ENCODE measurements at regions not wholly inside any gene's neighbourhood (a gene's known extent, or its start where the extent isn't known, plus 50 kb on each side); places are given as distances from the start of the nearest gene placed in this dataset.
"Not testable (repeated sequence)": the region's sequence is repeated elsewhere in the genome, so short reads cannot be mapped to it uniquely, and the experiment has no call there.

DNA sequence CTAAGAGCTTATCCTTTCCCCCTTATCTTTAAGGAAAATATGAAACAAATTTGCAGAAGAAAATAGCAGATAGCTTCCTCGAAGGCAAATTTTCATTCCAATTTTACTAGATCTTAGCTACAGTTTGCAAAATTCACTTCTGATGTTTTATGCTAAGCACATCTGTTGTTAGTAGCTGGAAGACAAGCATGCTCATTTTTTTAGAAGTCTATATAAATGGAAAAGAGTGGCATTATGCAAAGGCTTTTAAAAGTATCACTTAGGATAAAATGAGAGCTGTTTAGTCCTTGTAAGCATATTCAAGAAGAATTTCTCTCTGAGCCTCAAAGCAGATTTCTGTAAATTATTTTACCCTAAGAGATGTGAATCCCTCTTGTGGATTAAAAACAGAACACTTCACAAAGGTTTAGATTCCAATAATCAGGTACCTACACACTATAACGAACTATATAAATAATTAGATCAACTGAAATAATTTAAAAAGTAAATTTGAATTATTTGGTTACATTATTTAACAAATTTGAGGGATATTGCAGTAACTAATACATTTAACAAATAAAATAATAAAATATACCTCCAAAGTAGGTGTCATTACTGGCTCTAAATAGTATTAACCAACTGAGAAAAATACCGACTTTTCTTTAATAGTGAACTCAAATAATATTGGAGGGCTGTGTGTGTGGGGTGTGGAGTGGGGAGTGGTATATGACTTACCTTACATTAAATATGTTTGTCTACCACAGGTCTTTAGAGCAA lies 307.1 kb downstream of the SEMA3D start:
- DNase-seq (ENCODE audit: low read depth), result no peak

DNA sequence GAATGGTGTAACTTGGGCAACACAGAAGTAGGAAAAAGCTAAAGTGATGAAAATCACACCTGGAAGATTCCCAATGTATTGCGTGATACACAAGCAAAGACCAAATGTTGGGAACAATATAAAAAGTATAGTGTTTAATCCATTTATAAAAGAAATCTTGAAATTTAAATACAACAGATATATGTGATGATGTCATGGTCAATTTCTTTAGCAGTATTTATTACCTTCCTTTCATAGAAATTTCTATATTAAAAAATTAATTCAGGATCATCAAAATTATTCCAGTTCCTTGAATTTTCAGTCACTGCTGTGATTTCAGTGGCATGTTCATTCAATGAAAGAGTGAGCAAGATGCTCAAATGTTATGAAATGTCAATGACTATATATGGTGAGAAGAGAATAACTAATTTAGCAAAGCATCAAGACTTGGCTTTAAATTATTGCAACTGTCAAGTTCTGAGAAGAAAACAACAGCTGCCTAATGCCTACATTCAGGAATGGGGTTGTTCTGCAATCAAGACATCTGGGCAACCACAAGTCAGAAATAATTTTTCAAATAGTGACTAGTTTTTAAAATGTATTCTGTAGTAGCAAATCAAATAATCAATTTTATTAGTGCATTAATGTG lies 308.8 kb downstream of the SEMA3D start:
- no peak for DNase-seq (ENCODE audit: low read depth)

DNA sequence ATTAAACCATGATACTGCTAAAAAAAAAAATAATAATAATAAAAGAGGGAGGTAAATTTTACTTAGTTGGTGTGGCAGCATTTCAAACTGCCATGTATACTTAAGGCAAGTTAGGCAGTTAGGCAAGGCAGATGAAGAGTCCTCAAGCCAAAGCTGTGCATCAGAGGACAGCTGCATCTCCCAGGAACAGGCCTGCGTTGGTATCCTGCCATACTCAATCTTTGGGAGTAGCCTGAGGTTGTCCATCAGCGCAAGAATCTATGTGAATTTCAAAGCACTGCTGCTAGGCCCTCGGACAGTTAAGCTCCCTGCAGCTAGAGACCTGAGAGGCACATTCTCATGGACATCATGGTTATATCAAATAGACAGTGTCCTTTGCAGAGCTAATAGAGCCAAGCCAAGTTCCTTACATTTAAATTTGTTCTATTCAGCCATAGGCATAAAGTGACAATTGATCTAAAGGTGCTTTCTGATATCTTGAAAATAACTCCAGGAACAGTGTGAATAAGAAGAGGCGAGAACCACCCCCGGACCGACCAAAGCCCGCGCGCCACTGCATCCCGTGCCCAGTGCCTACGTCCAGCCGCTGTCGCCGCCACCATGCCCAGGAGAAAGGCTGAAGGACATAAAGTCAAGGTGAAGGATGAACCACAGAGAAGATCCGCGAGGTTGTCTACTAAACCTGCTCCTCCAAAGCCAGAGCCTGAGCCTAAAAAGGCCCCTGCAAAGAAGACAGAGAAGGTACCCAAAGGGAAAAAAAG lies 310.6 kb downstream of the SEMA3D start:
- DNase-seq (ENCODE audit: low read depth), result no peak

DNA sequence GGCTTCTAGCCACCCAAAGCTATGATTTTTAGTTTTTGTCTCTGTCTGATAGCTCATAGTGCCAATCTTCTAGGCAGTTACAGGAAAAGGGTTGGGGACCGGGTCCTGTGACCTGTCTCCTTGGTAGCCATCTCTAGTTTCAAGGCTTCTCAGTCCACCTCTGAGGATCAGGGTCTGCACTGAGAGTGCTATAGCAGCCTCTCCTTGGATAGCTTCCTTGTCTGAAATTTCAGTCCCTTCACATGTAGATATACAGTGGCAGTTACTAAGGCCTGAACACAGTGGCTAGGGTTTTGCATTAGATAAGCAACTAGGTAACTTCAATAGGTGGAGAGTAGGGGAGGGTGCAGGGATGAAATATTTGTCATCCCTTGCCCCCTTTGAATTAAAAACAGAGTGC lies 321.3 kb downstream of the SEMA3D start:
- DNase-seq (ENCODE audit: low read depth), result no peak

DNA sequence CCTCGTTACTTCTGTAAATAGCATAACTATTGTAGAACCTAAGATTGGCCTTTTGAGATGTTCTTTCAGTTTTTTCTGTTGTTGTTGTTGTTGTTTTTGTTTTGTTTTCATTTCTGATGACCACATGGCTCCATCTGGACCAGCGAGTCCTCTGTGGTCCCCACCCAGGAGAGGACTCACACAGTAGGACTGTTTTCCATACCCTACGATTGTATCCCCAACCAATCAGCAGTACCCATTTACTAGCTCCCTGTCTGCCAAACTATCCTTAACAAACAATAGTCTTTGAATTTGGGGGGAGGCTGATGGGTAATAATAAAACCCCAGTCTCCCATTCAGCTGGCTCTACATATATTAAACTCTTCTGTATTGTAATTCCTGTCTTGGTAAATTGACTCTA lies 329.5 kb downstream of the SEMA3D start:
- no peak for DNase-seq (ENCODE audit: low read depth)

DNA sequence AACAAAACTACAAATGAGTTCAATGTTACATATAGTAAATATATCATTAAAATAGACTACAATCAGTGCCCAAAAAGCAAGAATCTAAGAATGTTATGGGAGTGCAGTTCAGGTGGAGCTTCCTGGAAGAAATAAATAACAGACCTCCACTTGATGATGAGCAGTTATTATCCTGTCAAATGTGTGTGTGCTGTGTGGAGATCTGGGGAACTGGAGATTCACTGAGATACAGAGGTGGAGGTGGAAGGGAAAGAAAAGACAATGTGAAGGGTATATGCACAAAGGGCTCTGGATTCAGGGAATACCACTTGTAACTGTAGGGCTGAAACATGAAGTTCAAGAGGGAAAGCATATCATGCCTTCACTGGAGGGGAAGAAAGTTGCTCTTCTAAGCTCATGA lies 331.1 kb downstream of the SEMA3D start:
- no peak for DNase-seq (ENCODE audit: low read depth)

DNA sequence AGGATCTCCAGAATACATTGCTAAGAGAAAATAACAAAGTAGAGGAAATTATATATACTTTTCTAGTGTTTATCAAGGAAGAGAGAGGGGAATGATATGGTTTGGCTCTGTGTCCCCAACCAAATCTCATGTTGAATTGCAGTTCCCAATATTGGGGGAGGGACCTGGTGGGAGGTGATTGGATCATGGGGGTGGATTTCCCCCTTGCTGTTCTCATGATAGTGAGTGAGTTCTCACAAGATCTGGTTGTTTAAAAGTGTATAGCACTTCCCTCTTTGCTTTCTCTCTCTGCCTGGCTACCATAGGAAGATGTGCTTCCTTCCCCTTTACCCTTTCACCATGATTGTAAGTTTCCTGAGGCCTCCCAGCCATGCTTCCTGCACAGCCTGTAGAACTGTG lies 337.9 kb downstream of the SEMA3D start:
- DNase-seq (ENCODE audit: low read depth), result not testable (repeated sequence)

DNA sequence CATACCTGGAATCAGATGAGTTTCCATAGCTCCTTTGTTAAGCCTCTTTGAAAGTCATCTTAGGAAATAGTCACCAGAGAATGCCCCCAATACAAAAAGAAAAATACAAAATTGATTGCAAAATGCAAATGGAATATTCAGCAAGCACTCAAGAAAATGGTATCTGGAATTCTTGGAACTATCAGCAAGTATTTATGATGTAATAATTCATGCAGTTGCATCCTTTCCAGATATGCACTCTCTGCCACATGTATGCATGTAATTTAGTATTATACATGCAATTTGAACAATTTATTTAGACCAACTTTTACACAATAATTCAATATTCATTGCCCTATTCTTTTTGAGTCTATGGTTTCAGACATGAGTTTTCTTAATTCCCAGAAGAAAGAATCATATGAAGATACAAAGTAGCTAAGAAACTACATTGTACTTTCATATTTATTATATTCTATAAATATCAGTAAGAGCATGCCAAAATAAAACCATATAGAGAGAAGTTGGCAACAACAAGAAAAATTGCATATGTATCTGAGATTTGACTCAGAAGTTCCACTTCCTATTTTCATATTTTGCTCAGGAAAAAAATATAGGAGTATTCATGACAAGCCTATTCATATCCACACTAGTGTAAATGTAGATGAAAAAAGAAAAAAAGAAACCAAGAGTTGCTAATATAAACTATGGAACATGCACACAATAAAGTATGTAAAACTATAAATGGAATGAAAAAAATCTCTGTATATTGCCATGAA lies 338.5 kb downstream of the SEMA3D start:
- no peak for DNase-seq (ENCODE audit: low read depth)

DNA sequence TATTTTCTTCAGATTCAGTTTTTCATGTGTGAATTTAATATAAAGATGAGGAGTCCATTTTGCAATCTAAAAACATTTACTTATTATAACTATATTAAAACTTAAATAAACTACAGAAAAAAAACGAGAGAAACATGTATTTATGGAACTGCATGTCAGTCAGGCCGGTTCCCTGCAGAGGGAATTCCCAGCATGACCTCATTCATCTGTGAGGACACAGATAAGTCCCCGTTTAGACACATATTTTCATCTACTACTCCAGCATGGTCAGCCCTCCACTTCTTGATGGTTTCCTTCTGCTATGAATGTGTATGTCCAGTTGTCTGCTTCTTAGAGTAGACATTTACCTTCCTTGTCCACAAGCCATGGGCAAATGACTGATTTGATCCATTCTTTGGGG lies 339.1 kb downstream of the SEMA3D start:
- no peak for DNase-seq (ENCODE audit: low read depth)

DNA sequence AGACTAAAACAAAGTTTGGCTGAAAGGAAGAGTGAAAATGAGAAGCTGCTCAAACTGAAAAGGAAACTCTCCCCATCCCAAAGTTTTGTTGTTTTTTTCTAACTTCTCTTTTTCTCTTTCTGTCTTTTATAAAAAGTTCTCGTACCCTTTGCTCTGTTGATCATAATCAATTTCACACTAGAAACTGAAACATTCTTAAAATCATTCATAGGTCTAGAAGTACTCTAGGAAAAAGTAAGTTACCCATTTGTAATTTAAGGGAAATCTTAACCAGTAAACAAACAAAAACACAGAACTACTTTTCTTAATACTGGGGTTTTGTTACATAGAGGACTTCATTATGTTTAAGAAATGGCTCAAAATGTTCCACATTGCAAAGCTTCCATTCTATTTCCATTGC lies 339.8 kb downstream of the SEMA3D start:
- no peak for DNase-seq (ENCODE audit: low read depth)

DNA sequence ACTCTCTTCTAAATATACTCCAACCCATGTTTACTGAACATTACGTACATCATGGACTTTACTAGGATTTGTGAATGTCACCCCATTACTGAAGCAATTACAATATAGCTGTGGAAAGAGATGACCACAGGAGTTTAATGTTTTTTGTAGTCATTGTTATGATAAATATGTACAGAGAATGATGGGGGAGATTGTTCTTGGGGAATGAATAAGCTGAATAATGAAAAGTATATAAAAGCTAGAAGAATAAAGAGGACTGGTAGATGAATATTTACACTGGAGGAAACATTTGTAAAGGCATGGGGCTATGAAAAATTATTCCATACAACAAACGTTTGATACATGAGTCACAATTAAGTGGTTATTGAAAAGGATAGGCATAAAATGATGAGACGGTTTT lies 340.9 kb downstream of the SEMA3D start:
- DNase-seq (ENCODE audit: low read depth), result no peak

DNA sequence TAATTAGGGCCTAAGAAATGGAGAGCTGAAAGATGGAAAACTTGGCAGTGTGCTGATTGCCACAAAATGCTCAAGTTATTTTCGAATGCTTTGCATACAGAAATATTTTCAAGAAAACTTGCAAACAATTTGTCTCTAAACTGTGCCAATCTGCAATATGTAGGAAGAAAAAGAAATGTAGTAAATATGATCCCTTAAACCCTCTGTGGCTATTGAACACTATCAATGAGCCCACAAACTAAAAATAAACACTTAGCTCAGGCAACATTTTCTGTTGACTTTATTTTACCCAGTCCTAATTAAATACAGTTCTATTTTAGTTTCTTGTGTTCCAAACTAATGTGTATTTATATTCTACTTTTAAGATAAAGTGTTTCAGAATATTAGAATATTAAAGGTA lies 342.1 kb downstream of the SEMA3D start:
- no peak for DNase-seq (ENCODE audit: low read depth)

DNA sequence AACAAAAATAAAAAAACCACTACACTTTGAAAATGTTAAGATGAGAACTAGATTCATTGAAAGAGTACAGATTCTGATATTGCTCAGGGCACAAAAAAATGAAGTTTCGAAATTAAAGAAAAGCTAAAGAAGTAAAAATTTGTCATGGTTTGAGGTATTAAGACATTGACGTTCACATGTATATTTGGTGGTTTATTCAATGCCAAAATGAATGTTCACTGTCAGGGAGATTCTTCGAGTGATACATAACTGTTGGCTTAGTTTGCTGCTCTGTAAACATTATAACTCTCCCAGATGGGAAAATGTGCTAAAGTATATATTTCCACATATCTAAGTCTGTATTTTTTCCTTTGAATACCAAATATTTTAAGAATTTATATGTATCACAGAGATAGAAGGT lies 345.0 kb downstream of the SEMA3D start:
- peak; percentile 11 for DNase-seq (ENCODE audit: low read depth)

DNA sequence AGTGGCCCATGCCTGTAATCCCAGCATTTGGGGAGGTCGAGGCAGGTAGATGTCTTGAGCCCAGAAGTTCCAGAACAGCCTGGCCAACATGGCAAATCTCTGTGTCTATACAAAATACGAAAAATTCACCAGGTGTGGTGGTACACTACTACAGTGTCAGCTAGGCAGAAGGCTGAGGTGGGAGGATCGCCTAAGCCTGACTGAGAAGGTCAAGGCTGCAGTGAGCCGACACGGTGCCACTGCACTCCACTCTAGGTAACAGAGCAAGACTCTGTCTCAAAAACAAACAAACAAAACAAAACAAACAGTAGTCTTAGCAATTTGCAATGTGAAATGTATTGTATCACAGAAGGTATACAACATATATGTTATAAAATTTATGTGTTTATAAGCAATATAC lies 348.0 kb downstream of the SEMA3D start:
- no peak for DNase-seq (ENCODE audit: low read depth)

DNA sequence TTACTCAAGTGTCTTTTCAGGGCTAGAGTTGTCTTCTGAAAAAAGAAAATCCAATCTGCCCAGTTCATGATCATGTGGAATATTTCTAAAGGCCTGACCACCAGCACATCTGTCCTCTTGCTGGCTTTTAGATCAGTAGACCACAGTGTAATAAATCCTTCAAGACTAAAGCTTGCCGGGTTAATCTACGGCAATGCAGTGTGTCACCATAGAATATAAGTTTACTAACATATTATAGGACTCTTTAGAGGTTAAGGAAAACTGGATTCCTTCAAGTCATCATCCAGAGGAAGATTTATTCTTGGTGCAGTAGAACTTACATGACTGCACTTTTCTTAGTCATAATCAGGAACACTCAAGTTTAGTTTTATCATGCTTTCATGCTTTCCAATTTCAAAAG lies 349.5 kb downstream of the SEMA3D start:
- no peak for DNase-seq (ENCODE audit: low read depth)

DNA sequence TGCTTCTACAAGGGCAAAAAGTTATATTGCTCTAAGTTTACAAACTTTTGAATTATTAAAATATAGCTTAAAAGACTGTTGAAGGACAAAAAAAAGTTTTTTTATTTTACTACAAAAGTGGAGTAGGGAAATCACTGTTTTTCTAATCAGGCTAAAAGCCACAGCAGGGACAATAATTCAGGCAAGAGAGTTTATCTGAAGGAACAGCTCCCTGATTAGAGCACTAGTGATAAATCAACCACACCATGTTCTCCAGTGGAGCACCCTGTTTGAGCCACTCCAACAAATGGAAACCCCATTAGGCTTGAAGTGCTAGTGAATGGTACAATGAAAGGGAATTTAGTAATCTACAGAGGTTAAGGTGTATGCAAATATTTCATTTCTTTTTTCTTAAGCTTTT lies 357.1 kb downstream of the SEMA3D start:
- no peak for DNase-seq (ENCODE audit: low read depth)

DNA sequence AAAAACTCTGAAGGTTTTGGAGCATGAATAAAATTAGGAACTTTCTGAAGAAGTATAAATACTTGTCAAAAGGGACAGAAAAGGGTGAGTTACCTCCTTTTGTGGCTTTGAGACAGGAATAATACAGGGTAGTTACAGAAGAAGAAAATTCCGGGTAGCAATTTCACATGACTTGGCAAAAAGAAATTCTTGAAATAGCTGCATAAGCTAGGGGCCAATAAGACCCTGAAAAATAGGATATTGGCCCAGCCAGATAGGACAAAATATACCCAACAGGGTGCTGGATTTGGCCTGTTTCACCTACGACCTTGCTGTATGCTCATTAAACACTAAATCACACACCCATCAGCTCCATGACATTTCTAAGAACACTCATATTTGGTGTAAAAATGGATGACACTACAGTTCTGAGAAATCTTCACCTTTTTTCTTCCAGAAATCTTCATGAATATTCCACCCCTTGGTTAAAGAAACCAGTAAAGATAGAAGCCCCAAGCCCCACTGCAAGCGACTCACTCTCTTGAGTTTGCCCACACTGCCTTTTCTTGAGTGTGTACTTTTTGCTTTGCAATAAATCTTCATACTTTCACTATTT lies 362.7 kb downstream of the SEMA3D start:
- no peak for DNase-seq (ENCODE audit: low read depth)

DNA sequence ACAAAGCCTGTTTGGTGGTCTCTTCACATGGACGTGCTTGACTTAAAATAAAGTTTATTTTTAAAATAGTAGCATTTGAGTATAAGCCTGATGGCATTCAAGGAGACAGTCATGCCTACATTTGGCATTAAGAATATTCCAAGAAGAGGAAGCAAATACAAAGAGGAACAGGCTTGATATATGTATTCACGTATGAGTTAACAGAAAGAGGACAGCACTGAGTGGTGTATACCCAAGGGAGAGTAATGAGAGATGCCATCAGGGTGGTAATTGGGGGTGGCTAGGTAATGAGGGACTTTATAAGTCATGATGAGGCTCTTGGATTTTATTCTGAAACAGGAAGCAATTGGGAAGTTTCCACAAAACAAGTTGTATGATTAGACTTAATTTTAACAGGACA lies 363.3 kb downstream of the SEMA3D start:
- no peak for DNase-seq (ENCODE audit: low read depth)

DNA sequence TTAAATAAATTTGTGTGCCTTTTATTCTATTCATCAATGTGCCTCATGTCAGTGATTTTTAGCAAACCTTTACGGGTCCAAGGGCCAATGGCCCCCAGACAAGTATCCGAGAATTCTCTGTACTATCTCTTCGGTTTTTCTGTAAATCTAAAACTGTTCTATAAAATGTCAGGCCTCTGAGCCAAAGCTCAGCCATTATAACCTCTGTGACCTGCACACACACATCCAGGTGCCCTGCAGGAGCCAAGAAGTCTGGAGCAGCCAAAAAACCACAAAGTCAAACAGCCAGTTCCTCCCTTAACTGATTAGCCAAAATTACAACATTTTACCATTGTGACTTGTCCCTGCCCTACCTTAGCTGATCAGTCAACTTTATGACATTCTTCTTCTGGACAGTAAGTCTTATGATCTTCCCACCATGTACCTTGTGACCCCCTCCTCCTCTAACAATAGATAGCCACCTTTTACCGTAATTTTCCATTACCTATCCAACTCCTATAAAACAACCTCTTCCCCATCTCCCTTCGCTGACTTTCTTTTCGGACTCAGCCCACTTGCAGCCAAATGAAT lies 363.8 kb downstream of the SEMA3D start:
- no peak for DNase-seq (ENCODE audit: low read depth)

DNA sequence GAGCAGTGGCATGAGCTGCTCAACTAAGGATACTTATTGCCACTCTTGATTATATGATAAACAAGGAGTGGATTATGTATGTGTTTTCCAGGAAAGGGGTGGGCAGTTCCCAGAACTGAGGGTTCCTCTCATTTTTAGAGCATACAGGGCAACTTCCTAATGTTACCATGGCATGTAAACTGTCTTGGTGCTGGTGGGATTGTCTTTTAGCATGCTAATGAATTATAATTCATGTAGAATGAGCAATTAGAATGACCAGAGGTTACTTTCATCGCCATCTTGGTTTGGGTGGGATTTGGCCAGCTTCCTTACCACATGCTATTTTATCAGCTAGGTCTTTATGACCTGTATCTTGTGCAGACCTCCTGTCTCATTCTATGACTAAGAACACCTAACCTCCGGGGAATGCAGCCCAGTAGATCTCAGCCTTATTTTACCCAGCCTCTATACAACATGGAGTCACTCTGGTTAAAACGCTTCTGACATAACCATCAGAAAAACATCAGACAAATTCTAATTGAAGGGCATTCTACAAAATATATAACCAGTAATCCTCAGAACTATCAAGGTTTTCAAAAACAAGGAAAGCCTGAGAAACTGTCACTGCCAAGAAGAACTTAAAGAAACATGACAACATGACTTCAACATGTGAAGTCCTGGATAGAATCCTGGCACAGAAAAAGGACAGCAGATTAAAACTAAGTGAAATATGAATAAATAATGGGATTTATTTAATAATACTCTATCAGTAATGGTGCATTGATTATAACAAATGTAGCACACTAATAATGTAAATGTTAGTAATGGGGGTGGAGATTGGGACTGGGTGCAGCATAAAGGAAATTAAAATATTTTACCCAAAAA lies 365.0 kb downstream of the SEMA3D start:
- no peak for DNase-seq (ENCODE audit: low read depth)

DNA sequence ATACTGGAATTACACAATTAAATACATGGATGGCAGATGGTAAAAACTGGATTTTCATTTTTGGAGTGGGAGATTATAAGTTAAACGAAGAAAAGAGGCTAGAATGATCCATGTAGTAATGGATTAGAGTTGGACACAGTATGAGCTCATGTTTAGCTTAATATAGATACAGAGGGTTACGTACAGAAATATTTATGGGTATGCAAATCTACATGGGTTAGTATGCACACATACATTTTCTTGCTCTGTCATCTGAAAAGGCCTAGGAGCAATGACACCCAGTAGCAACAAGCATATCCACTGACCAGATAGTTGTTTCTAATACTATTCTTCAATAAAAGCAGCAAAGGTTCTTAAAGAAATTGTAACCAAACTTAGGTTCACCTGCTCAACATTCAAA lies 366.4 kb downstream of the SEMA3D start:
- DNase-seq (ENCODE audit: low read depth), result no peak

Measured in non-pigmented ciliary epithelial cell (primary cell).